ENCODE measurements at regions not wholly inside any gene's neighbourhood (a gene's known extent, or its start where the extent isn't known, plus 50 kb on each side); places are given as distances from the start of the nearest gene placed in this dataset.

DNA sequence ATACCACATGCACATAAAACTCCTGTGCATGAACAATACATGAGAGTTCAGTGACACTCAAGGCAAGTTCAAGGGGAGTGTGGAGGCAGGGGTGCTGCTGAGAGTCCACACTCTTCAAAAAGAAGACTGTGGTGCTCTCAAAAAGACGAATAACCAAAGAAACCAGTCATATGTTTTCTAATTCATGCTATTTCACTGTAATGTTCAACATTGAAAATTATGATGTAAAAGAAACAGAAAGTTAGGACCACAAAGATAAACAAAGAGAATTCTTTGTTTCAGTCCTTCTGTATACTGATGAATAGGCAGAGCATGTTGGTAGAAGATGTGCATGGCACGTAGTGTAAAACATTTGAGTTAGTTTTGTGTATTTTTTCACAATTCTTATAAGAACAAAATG is 864.2 kb upstream of the LRATD1 start:
- TF ChIP-seq, protein P1, sequence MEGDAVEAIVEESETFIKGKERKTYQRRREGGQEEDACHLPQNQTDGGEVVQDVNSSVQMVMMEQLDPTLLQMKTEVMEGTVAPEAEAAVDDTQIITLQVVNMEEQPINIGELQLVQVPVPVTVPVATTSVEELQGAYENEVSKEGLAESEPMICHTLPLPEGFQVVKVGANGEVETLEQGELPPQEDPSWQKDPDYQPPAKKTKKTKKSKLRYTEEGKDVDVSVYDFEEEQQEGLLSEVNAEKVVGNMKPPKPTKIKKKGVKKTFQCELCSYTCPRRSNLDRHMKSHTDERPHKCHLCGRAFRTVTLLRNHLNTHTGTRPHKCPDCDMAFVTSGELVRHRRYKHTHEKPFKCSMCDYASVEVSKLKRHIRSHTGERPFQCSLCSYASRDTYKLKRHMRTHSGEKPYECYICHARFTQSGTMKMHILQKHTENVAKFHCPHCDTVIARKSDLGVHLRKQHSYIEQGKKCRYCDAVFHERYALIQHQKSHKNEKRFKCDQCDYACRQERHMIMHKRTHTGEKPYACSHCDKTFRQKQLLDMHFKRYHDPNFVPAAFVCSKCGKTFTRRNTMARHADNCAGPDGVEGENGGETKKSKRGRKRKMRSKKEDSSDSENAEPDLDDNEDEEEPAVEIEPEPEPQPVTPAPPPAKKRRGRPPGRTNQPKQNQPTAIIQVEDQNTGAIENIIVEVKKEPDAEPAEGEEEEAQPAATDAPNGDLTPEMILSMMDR (IDR thresholded peaks at IDR 0.05; ENCODE audit: low read depth, low read length, poor library complexity, severe bottlenecking): no peak
- no peak for TF ChIP-seq EZH2phosphoT487 (IDR thresholded peaks at IDR 0.05; ENCODE audit: borderline replicate concordance, low read length)

Data from DOHH2 (cell line).